ENCODE measurements at regions not wholly inside any gene's neighbourhood (a gene's known extent, or its start where the extent isn't known, plus 50 kb on each side); places are given as distances from the start of the nearest gene placed in this dataset.
"Not testable (repeated sequence)": the region's sequence is repeated elsewhere in the genome, so short reads cannot be mapped to it uniquely, and the experiment has no call there.

DNA sequence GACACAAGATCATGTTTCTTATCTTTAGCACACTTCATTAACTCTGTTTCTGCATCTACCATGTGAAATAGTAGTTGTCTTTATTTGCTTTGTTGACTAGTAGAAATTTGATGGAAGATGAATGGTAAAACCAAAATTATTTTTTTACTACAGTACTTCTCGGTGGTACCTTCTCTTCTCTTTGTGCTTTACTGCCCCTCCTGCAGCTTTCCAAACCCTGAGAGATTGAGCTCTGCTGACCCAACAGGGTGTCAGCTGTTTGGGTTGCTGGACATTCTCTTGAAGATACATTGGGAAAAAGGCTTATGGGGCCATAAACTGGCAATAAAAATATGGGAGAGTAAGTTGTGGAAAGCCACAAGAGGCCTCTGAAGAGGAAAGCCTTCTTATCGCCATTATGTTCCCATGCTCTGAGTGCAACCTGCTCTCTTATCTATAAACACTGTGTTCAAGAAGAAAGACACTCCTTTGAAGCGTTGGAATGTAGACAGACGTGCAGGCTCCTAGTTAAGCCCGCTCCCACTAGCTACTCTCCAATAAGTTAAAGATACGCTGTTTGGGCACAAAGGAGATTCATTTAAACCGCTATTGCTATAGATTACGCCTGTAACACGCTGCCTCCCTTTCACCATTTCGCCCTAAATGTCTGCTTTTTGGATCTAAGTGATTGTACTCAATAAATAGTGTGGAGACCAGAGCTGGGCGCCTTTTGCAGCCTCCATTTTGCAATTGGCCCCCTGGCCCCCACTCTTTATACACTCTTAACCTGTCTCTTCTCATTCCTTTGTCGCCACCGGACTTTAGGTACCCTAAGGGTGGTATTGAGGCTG, 60.1 kb upstream of the PRSS16 start:
- Mint-ChIP-seq H3K4me1 (peaks cover 17% of the 10 kb centered on the region), H3K27ac (peak overlapping the region; percentile 83), H3K4me3 (peak overlapping the region; percentile 95), H3K27me3 (peaks cover 13% of the 10 kb centered on the region), H3K9me3 (ENCODE audit: low read depth) (no peaks in the 10 kb centered on the region), H3K36me3 (no peaks in the 10 kb centered on the region)
- CTCF ChIA-PET, result interaction anchor here (0.5 to 2.2 kb wide), 15 partner anchors 10 to 708 kb away, joined by 3 to 25 read pairs (median 4); partner anchors contain the start of gene POM121L2
- ATAC-seq (no peak), DNase-seq (no peak)

DNA sequence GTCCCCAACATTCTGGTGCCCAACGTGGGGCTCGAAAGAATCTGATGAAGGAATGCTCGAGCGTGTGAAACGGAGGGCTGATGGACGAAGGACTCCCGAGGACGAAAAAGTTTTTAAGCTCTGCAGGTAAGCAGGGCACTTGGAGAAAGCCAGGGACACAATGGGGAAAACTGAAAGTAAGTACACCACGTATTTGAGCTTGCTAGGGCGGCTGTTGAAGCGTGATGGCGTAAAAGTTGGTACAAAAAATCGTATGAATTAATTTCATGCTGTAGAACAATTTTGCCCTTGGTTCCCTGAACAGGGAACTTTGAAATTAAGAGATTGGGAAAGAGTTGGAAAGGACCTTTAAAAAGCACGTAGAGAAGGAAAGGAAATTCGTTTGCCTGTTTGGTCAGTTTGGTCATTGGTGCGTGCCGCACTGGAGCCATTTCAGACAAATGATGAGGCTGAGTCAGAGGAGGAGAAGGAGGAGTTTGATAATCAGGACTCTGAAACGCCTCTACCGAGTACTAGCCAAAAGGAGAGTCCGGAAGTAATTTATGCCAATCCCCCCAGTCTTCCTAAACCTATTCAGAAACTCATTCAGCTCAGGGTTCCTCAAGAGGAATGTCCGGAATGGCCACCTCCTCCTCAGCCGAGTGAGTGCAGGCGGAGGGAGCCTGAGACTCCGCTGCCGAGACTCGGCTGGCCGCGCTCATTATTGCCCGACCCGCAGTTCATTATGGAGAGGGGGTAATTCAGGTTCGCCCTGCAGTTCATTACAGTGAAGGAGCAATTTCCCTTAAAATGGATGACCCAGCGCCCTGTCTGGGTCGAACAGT, 59.2 kb upstream of the PRSS16 start:
- CTCF ChIA-PET, result interaction anchor here (0.5 to 2.2 kb wide), 16 partner anchors 11 to 708 kb away, joined by 3 to 25 read pairs (median 4); partner anchors contain the start of gene POM121L2
- H3K27ac Mint-ChIP-seq, result peak overlapping the region; percentile 83
- ATAC-seq (peak; percentile 92), DNase-seq (peak; percentile 54)
- H3K9me3 Mint-ChIP-seq (ENCODE audit: low read depth), result no peaks in the 10 kb centered on the region
- peaks cover 17% of the 10 kb centered on the region for H3K4me1 Mint-ChIP-seq
- no peaks in the 10 kb centered on the region for H3K36me3 Mint-ChIP-seq
- H3K27me3 Mint-ChIP-seq, result peaks cover 6% of the 10 kb centered on the region
- peak overlapping the region; percentile 95 for H3K4me3 Mint-ChIP-seq

- H3K9me3 Mint-ChIP-seq (ENCODE audit: low read depth), result no peaks in the 10 kb centered on the region
- peaks cover 6% of the 10 kb centered on the region for H3K27me3 Mint-ChIP-seq
- H3K36me3 Mint-ChIP-seq, result no peaks in the 10 kb centered on the region
- CTCF ChIA-PET, result interaction anchor here (0.5 to 2.2 kb wide), 5 partner anchors 62 to 583 kb away, joined by 3 to 6 read pairs (median 5); no protein-coding TSS in a partner anchor
- peaks cover 17% of the 10 kb centered on the region for H3K4me1 Mint-ChIP-seq
- DNase-seq (peak; percentile 73), ATAC-seq (peak; percentile 85)
- H3K4me3 Mint-ChIP-seq, result peak overlapping the region; percentile 95
- H3K27ac Mint-ChIP-seq, result peak overlapping the region; percentile 83
These were observed 58.5 kb upstream of the PRSS16 start for GRCh38 chr6:27188885-27189418.

- Mint-ChIP-seq H3K27ac (no peak overlapping the region), H3K27me3 (peaks cover 6% of the 10 kb centered on the region), H3K9me3 (ENCODE audit: low read depth) (no peaks in the 10 kb centered on the region), H3K4me3 (no peak overlapping the region), H3K4me1 (peaks cover 17% of the 10 kb centered on the region), H3K36me3 (no peaks in the 10 kb centered on the region)
- ATAC-seq (no peak), DNase-seq (no peak)
- CTCF ChIA-PET, result interaction anchor here (1.1 kb wide), 1 partner anchor 583 kb away, joined by 4 read pairs; no protein-coding TSS in a partner anchor
These were observed 57.4 kb upstream of the PRSS16 start for GRCh38 chr6:27190126-27190525.

DNA sequence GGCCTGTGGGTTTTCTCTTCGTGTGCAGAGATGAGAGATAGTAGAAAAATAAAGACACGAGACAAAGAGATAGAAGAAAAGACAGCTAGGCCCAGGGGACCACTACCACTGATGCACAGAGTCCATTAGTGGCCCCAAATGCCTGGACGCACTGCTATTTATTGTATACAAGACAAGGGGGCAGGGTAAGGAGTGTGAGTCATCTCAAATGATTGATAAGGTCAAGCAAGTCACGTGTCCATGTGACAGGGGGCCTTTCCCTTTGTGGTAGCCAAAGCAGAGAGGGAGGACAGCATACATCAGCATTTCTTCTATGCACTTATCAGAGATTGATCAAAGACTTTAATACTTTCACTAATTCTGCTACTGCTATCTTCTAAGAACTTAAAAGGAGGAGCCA, 53.0 kb upstream of the PRSS16 start:
- H3K27ac Mint-ChIP-seq; H3K4me1 Mint-ChIP-seq; H3K36me3 Mint-ChIP-seq; CTCF ChIA-PET; H3K27me3 Mint-ChIP-seq; H3K9me3 Mint-ChIP-seq (ENCODE audit: low read depth); H3K4me3 Mint-ChIP-seq; ATAC-seq; DNase-seq: not testable (repeated sequence)

DNA sequence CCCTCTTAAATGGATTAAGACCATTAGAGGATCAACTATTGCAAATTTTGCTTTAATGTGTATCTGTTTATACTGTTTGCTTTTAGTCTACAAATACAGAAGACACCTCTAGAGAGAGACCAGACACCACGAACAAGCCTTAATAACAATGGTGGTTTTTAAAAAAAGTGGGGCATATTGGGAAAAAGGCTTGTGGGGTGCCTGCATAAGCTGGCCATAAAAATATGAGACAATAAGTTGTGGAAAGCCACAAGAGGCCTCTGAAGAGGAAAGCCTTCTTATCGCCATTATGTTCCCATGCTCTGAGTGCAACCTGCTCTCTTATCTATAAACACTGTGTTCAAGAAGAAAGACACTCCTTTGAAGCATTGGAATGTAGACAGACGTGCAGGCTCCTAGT, 52.0 kb upstream of the PRSS16 start:
- CTCF ChIA-PET; H3K4me1 Mint-ChIP-seq; H3K27ac Mint-ChIP-seq; H3K27me3 Mint-ChIP-seq; ATAC-seq; H3K4me3 Mint-ChIP-seq; H3K36me3 Mint-ChIP-seq; H3K9me3 Mint-ChIP-seq (ENCODE audit: low read depth); DNase-seq: not testable (repeated sequence)

Small RNA genes in the stretch of these regions (microRNA-seq; reads per million reads assigned to microRNA genes)
- 21.3 reads per million, percentile 44 among the genes with 10 or more reads in this experiment for gene MIR3143
